GM21515 (cell line): ENCODE measurements at regions not wholly inside any gene's neighbourhood (a gene's known extent, or its start where the extent isn't known, plus 50 kb on each side); places are given as distances from the start of the nearest gene placed in this dataset.
"Not testable (repeated sequence)": the region's sequence is repeated elsewhere in the genome, so short reads cannot be mapped to it uniquely, and the experiment has no call there.

Experiments
- ATAC-seq: cut with Tn5 transposase; IDR thresholded peaks from one replicate; pipeline ENCODE4 v1.9.1; 2021; ENCODE audit not compliant: unreplicated experiment

GRCh38 chr3:21041621-21042020 is 709.4 kb downstream of the ZNF385D start:
- ATAC-seq: no peak

- ATAC-seq: no peak
Observed at GRCh38 chr3:21036888-21037287, 714.1 kb downstream of the ZNF385D start.

DNA sequence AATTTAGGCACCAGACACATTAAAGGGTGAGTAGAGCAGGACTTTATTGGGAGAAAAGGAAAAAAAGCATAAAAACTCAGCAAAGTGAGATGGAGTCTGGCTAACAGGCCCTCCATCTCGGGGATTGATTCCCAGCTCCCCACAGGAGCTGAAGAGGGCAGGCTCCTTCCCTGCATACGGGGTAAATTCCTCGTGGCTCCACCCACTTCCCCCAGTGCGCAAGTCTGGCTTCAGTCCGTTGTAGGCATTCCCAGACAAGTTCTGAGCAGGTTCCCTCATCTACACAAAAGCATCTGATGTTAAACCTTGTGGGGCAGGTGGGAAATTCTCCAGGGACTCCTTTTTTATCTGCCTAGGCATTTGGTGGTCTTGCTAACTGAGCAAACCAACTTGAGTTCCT is 722.6 kb downstream of the ZNF385D start:
- no peak for ATAC-seq

- ATAC-seq: no peak
Observed at GRCh38 chr3:21024563-21024962, 726.4 kb downstream of the ZNF385D start.

DNA sequence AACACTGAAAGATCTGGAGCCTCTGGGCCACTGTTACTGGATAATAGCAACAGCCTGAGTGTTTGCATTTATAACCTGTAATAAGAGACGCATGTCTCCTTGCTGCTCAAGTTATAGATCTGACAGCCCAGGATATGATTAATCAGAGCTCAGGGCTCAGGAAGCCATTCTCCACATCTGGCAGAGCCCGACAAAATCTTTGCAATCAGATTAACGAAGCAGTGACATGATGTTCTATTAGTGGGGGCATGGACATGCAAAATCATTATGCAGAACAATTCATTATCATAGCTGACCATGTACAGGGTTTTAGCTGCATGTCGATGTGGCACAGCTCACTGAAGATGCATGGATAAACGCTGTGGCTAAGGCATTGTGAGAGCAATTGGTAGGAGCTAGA is 730.3 kb downstream of the ZNF385D start:
- no peak for ATAC-seq

DNA sequence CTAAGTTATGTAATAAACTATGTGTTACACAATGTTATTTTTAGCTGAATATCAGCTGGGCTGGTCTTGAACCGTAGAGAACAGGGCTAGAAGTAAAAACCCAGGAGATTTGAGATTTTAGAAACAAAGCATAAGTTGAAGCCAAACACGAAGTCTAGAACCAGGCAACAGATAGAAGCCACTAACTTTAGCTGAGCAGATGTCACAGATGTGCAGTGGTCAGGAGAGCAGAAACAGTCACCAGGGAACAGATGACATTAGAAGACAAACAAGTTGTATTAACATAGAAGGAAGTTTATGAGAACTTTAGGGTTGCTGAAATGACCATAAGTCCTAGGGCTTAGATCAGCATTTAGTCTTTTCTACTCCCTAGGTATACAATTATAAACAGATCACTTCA is 731.0 kb downstream of the ZNF385D start:
- ATAC-seq: no peak

- ATAC-seq: no peak
Observed at GRCh38 chr3:21017115-21017852, 733.7 kb downstream of the ZNF385D start.

- no peak for ATAC-seq
Observed at GRCh38 chr3:21013566-21013965, 737.4 kb downstream of the ZNF385D start.

DNA sequence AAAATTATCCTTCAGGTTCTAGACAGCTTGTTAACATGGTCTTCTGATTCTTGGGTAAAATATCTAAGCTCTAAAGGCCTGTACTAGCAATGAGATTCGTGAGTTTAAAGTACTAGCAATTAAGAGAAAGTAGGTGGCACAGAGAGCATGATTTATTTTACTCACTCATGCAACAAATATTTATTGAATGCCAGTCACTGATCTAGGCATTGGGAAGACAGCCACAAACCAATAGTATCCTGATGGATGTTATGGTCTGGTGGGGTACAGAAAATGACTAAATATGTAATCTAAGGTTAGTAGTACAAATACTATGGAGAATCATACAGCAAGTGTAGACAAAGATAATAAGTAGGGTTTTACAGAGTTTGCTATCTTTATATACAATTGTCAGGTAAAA is 751.3 kb downstream of the ZNF385D start:
- no peak for ATAC-seq

DNA sequence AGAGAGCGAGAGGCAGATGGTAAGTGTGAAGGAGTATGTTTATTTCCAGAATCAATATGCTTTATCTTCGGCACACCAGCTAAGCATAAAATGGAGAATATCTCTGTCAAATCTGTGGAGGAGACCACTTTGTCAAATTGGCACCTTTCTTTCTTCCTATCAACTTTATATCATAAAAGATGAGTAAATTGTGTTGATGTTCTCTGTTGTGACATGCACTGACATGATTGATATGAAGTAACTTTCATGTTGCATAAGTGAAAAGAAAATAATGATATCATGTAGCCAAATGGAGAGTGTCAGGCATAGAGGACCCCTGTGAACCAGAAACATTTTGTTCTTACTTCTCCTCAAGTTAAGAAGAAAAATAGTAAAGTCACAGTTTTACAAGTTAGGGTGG is 753.8 kb downstream of the ZNF385D start:
- ATAC-seq: no peak

- no peak for ATAC-seq
Observed at GRCh38 chr3:20990896-20991295, 760.1 kb downstream of the ZNF385D start.

DNA sequence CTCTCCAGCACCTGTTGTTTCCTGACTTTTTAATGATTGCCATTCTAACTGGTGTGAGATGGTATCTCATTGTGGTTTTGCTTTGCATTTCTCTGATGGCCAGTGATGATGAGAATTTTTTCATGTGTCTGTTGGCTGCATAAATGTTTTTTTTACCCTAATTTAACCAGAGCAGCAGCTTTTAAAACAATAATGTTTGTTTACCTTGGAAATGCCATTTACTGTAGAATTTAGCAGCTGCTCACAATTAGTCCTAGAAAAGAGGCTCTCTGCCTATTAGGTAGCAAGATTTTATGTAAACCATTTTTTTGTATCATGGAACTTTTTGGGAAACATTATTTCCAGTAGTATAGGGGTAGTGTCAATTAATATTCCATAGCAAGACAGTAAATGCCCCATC is 761.4 kb downstream of the ZNF385D start:
- not testable (repeated sequence) for ATAC-seq

DNA sequence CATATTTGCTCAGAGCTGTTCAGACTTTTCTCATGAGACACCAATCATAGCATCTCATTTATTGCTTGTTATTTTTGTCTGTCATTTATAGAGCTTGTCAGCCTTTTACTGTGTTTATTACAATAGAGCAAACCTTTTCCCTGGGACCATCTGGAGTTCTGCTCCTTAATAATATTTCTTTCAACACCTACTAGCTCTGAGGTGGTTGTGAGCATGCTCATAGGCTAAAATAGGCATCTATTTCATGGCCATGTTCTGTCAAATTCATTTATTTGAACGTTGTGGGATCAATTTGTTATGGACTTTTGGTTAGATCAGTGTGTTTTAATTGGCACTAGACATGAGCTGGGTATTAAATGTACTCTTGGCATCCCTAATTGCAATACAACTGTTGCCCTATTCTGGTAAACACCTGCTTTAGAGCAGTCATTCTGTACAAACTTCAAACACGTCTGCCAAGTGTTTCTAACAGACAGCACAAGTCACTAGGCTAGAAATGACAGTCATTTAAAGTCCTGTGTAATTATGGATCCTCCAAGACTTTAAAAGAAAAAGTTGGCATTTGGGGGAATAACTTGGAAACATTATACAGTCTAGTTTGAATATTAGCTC is 766.3 kb downstream of the ZNF385D start:
- ATAC-seq: no peak

- ATAC-seq: no peak
Observed at GRCh38 chr3:20975188-20975651, 775.8 kb downstream of the ZNF385D start.

DNA sequence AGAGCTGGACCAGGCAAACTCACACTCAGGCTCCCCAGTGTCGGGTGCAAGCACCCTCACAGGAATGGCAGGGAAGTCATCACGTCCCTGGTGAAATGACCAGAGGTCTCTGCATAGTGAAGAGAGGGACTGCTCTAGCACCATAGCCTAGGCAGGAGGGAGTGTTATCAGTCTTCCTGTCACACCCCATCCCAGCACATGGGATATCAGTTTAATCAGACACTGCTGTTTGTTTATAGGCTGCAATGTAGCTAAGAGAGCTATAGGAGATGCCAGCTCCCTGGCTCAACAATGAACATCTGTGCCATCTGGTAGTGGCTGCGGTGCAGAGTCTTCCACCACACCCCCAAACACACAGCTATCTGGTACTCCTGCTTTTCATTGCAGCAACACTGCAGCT is 776.6 kb downstream of the ZNF385D start:
- ATAC-seq: no peak

DNA sequence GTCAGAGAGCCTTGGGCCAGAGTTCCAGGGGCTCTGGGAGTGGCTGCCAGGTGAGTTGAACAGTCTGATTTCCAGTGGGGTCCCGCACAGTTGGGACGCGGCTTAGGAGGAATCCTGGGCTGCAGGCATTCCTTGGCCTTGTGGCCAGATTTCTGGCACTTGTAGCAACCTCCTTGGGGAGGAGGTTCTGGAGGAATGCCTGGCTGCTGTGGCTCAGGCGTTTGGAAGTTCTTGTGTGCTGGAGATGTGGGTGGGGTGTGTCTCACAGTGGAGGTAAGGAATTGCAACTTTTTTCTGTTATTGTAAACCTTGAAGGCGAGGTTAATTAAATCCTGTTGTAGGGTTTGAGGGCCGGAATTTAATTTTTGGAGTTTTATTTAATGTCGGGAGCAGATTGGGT is 780.2 kb downstream of the ZNF385D start:
- ATAC-seq: not testable (repeated sequence)

DNA sequence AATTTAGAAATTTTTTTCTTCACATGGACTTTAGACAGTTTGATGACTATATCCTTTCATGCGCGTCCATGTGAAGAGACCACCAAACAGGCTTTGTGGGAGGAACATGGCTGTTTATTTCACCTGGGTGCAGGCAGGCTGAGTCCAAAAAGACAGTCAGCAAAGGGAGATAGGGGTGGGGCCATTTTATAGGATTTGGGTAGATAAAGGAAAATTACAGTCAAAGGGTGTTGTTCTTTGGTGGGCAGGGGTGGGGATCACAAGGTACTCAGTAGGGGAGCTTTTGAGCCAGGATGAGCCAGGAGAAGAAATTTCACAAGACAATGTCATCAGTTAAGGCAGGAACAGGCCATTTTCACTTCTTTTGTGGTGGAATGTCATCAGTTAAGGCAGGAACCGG is 781.5 kb upstream of the SGO1 start:
- ATAC-seq: not testable (repeated sequence)

- ATAC-seq: no peak
Observed at GRCh38 chr3:20958161-20958560, 772.2 kb upstream of the SGO1 start.

- no peak for ATAC-seq
Observed at GRCh38 chr3:20945892-20946291, 759.9 kb upstream of the SGO1 start.

DNA sequence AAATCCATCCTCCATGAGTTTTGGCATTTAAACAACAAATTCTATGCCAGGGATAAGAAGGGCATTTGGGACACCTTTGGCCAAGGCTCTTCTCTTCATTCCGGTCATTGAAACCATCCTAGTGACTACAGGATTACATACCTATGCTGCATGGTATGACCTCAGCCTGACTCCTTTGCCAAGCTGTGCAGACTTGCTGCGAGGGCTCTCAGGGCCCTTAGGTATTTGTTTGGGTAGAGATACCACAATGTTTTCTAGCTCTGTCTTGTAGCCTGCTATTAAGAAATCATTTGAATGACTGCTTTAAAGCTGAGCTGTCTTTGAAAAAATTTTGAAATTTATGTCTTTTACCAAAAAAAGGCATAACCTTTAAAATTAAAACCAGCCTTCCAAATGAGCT is 749.8 kb upstream of the SGO1 start:
- no peak for ATAC-seq

DNA sequence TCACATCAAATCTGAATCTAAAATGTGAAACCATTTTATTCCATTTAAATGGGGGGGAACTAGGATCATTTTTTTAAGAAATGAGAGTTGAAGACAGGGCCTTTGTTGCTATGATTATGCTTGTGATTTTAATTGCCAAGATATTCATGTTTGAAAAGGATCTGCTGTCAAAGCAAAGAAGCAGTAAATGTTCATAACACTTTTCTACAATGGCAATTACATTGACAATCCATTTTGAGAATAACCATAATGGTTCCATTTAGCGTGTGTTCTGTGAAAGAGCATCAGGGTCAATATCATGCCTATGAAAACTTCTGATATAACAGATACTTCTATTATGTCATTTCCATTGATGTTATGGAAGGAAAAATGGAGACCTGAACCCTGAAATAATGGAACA is 745.8 kb upstream of the SGO1 start:
- no peak for ATAC-seq

GRCh38 chr3:20930034-20930433 is 744.0 kb upstream of the SGO1 start:
- ATAC-seq: no peak
